Thyroid gland (tissue), 4 donors: ENCODE measurements at regions not wholly inside any gene's neighbourhood (a gene's known extent, or its start where the extent isn't known, plus 50 kb on each side); places are given as distances from the start of the nearest gene placed in this dataset.

Experiments used
- DNase-seq, 2 donors: peaks; one replicate each; pipeline ENCODE4 v3.0.0-alpha.2; 2019
- H3K27ac ChIP-seq, 3 donors: fragments of 200-600 bp; sonication (generic); 1 replicate in 2 of 3; 2 replicates in 1 of 3; pipeline ENCODE4 v1.5.1; 2016 to 2019; ENCODE audit warnings: mild to moderate bottlenecking in 1 of 3, moderate library complexity in 1 of 3
- H3K27me3 ChIP-seq: fragments of 200-600 bp; sonication (generic); one replicate; pipeline ENCODE4 v1.5.1; 2019
- H3K36me3 ChIP-seq, 2 donors: fragments of 200-600 bp; sonication (generic); one replicate each; pipeline ENCODE4 v1.5.1; 2016 to 2019
- H3K4me1 ChIP-seq, 2 donors: fragments of 200-600 bp; sonication (generic); one replicate each; pipeline ENCODE4 v1.5.1; 2017 to 2019
- H3K4me3 ChIP-seq, 3 donors: fragments of 200-600 bp; sonication (generic); replicated peaks in 1 of 3; 1 replicate in 2 of 3; 2 replicates in 1 of 3; pipeline ENCODE4 v1.5.1; 2016; ENCODE audit warnings: mild to moderate bottlenecking in 1 of 3
- H3K9me3 ChIP-seq: fragments of 200-600 bp; sonication (generic); one replicate; pipeline ENCODE4 v1.5.1; 2017
- CTCF ChIP-seq, 6 experiments: fragments of 200-600 bp in 3 of 6; fragments of 450-650 bp in 3 of 6; sonication (generic) in 3 of 6; IDR thresholded peaks; one replicate each; pipeline ENCODE4 v1.5.1; 2016 to 2019; ENCODE audit warnings: antibody characterized with exemption in 6 of 6, mild to moderate bottlenecking in 2 of 6, inconsistent platforms in 1 of 6, moderate library complexity in 1 of 6
- POLR2A ChIP-seq, 2 donors: fragments of 450-650 bp; IDR thresholded peaks; one replicate each; pipeline ENCODE4 v1.6.1; 2017; ENCODE audit warnings: antibody characterized with exemption in 2 of 2, mild to moderate bottlenecking in 2 of 2, moderate library complexity in 1 of 2
- WGBS, 2 donors: methylation state at CpG; one replicate each; pipeline ENCODE4 v1.1.5; 2017; 5-methylcytosine and 5-hydroxymethylcytosine counted together
- intact Hi-C: fragments of 100-400 bp; cut with DNase I; formaldehyde crosslinking; loops from one replicate; pipeline ENCODE4 v1.15.1; 2023

DNA sequence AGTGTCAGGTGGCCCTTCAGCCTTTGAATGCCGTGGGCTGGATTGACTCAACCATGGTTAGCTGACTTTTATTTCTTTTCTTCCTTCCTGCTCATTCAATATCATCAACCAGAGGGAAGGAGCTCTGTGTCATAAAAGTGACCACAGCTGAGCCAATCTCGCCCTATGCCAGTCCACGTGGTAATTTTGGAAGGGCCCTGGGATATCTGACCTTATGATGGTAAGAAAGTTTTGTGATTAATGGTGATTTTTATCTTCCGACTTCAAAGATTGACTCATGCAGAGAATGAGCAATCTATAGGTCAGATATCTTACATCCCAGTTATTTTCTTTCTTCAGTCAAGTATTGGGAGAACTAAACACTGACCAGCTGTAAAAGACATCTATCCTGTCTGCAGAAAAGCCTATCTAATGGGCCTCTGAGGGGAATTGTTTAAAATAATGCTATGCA is 170.3 kb downstream of the ZC3H11B start:
- no peaks in the 10 kb centered on the region for H3K9me3 ChIP-seq

DNA sequence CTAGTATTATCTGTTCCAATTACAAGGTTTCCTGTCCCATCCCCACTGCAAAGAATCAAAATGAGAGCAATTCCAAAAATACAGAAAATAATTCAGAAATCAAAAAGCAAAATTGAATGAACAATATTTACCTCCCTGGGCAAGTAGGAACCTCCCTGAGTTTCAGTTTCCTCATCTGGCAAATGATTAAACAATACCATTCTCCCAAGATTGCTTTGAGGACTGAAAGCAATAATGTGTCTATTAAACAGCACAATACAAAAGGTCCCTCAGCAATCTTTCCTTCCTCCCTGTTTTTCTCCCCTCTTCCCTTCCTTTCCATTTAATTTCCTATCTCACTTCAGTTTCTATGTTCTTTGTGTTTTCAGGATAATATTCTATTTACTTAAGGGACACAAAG is 171.0 kb downstream of the ZC3H11B start:
- Histone ChIP-seq H3K27me3 (no peaks in the 10 kb centered on the region), H3K9me3 (no peaks in the 10 kb centered on the region), H3K27ac (no peak overlapping the region), H3K4me1 (no peaks in the 10 kb centered on the region), H3K36me3 (no peaks in the 10 kb centered on the region), H3K4me3 (no peak overlapping the region)
- TF ChIP-seq POLR2A (IDR thresholded peaks at IDR 0.05) (no peak), CTCF (IDR thresholded peaks at IDR 0.05) (no peak)
- intact Hi-C loops = no loop called here
- no peak for DNase-seq

More for the DNA sequence above, 170.3 kb downstream of the ZC3H11B start:
- WGBS, 2 donors = 74 to 75% methylated on average over 4 of the region's 4 CpGs
- no peaks in the 10 kb centered on the region for H3K27me3 ChIP-seq
- intact Hi-C loops = no loop called here
- no peak overlapping the region for H3K27ac ChIP-seq
- DNase-seq = no peak
- H3K36me3 ChIP-seq = no peaks in the 10 kb centered on the region
- H3K4me1 ChIP-seq = no peaks in the 10 kb centered on the region
- H3K4me3 ChIP-seq = no peak overlapping the region
- no peak for TF ChIP-seq CTCF (IDR thresholded peaks at IDR 0.05)
- no peak for TF ChIP-seq POLR2A (IDR thresholded peaks at IDR 0.05)

GRCh38 chr1:219439376-219439775 is 173.5 kb downstream of the ZC3H11B start:
- Histone ChIP-seq H3K4me1 (no peaks in the 10 kb centered on the region), H3K4me3 (no peak overlapping the region), H3K36me3 (no peaks in the 10 kb centered on the region), H3K9me3 (no peaks in the 10 kb centered on the region), H3K27me3 (no peaks in the 10 kb centered on the region), H3K27ac (no peak overlapping the region)
- DNase-seq = no peak
- WGBS, 2 donors = 91 to 96% methylated on average over 2 of the region's 2 CpGs
- intact Hi-C loops = no loop called here
- no peak for TF ChIP-seq POLR2A (IDR thresholded peaks at IDR 0.05)

DNA sequence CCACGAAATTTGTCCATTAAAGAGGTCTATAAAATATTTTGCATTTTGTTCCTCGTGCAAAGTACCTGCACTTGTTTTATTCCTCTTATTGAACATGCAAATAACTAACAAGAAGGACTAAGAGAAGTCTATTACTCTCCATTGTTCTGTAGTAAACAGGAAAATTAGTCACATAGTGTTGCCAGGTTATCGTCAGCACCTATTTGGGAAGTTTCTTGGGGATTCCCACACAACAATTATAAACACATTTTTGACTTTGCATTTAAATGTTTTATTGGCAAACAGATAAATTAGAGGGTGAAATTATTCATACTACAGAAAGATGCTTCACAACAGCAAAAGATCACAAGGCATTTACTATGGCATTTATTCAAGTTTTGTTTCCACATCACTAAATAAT is 174.5 kb downstream of the ZC3H11B start:
- no peaks in the 10 kb centered on the region for H3K27me3 ChIP-seq
- no peak for TF ChIP-seq POLR2A (IDR thresholded peaks at IDR 0.05)
- TF ChIP-seq CTCF (IDR thresholded peaks at IDR 0.05) = no peak
- intact Hi-C loops = no loop called here
- H3K36me3 ChIP-seq = no peaks in the 10 kb centered on the region
- WGBS, 2 donors = 83 to 88% methylated on average over 3 of the region's 3 CpGs
- H3K9me3 ChIP-seq = no peaks in the 10 kb centered on the region
- no peaks in the 10 kb centered on the region for H3K4me1 ChIP-seq
- H3K27ac ChIP-seq = no peak overlapping the region
- no peak overlapping the region for H3K4me3 ChIP-seq
- no peak for DNase-seq

DNA sequence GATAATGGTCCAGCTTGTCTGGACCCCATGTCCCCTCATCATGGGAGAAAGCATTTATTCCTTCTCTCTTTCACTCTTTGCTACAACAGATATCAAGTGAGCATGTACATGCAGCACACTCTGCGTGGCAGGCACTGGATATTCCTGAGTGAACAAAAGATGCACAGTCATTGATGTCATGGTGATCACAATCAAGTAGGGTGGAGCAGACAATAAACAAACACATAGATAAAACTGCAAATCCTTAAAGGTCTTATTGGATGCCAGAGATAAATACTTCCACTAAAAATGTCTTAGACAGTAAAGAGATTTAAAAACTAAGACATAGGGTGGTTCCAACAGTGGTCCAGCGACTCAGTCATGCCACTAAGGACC is 178.0 kb downstream of the ZC3H11B start:
- H3K27ac ChIP-seq = no peak overlapping the region
- H3K27me3 ChIP-seq = no peaks in the 10 kb centered on the region
- no peaks in the 10 kb centered on the region for H3K4me1 ChIP-seq
- DNase-seq = no peak
- no peak overlapping the region for H3K4me3 ChIP-seq
- intact Hi-C loops = no loop called here
- WGBS, 2 donors = 97% methylated on average over 2 of the region's 2 CpGs
- H3K36me3 ChIP-seq = no peaks in the 10 kb centered on the region
- no peak for TF ChIP-seq CTCF (IDR thresholded peaks at IDR 0.05)
- TF ChIP-seq POLR2A (IDR thresholded peaks at IDR 0.05) = no peak
- no peaks in the 10 kb centered on the region for H3K9me3 ChIP-seq
